ENCODE measurements at regions not wholly inside any gene's neighbourhood (a gene's known extent, or its start where the extent isn't known, plus 50 kb on each side); places are given as distances from the start of the nearest gene placed in this dataset.

- H3K36me3 Mint-ChIP-seq, result no peaks in the 10 kb centered on the region
- H3K27me3 Mint-ChIP-seq (ENCODE audit: low read depth), result no peaks in the 10 kb centered on the region
- peaks cover 4% of the 10 kb centered on the region; the same call in 1 of the 2 replicates for H3K4me1 Mint-ChIP-seq
- DNase-seq (ENCODE audit: low spot score) (no peak), ATAC-seq (peak; percentile 58; the same call in 1 of the 2 replicates)
- TF ChIP-seq KAT7 (CRISPR knock-in tag; IDR thresholded peaks at IDR 0.05; ENCODE audit: borderline replicate concordance) (no peak), TP53 (CRISPR knock-in tag; IDR thresholded peaks at IDR 0.05) (no peak), NFE2L1 (CRISPR knock-in tag; IDR thresholded peaks at IDR 0.05) (no peak), SOX15 (CRISPR knock-in tag; IDR thresholded peaks at IDR 0.05) (no peak), ZNF281 (CRISPR knock-in tag; IDR thresholded peaks at IDR 0.05) (no peak), TEAD4 (CRISPR knock-in tag; IDR thresholded peaks at IDR 0.05) (no peak), ETV6 (CRISPR knock-in tag; IDR thresholded peaks at IDR 0.05) (no peak), ERG (CRISPR knock-in tag; IDR thresholded peaks at IDR 0.05) (no peak), ATF3 (CRISPR knock-in tag; conservative IDR thresholded peaks at IDR 0.05) (no peak), NFATC4 (CRISPR knock-in tag; IDR thresholded peaks at IDR 0.05) (no peak), ZNF263 (CRISPR knock-in tag; IDR thresholded peaks at IDR 0.05; ENCODE audit: low read depth) (no peak), AFF4 (CRISPR knock-in tag; IDR thresholded peaks at IDR 0.05; ENCODE audit: borderline replicate concordance) (no peak), MXD4 (CRISPR knock-in tag; IDR thresholded peaks at IDR 0.05; ENCODE audit: borderline replicate concordance) (no peak)
- H3K9me3 Mint-ChIP-seq, result peaks cover 7% of the 10 kb centered on the region; the same call in 1 of the 2 replicates
- CTCF ChIA-PET, result no interaction called here
- POLR2A ChIA-PET, result no interaction called here
- no peak overlapping the region for H3K4me3 Mint-ChIP-seq
- H3K27ac Mint-ChIP-seq, result no peak overlapping the region
Measured at GRCh38 chr1:82962658-82963057, 1036.3 kb downstream of the TTLL7 start.

GRCh38 chr1:82950606-82951200, 1048.2 kb downstream of the TTLL7 start:
- H3K9me3 Mint-ChIP-seq, result no peaks in the 10 kb centered on the region

More at GRCh38 chr1:82950606-82951200, 1048.2 kb downstream of the TTLL7 start:
- Mint-ChIP-seq H3K27me3 (ENCODE audit: low read depth) (no peaks in the 10 kb centered on the region), H3K4me3 (no peak overlapping the region), H3K36me3 (no peaks in the 10 kb centered on the region), H3K27ac (no peak overlapping the region), H3K4me1 (no peaks in the 10 kb centered on the region)
- TF ChIP-seq ZNF263 (CRISPR knock-in tag; IDR thresholded peaks at IDR 0.05; ENCODE audit: low read depth) (no peak), TEAD4 (CRISPR knock-in tag; IDR thresholded peaks at IDR 0.05) (no peak), E2F1 (CRISPR knock-in tag; IDR thresholded peaks at IDR 0.05) (no peak), RELA (CRISPR knock-in tag; IDR thresholded peaks at IDR 0.05; ENCODE audit: borderline replicate concordance) (no peak), ZNF121 (CRISPR knock-in tag; IDR thresholded peaks at IDR 0.05) (no peak), ZSCAN18 (CRISPR knock-in tag; IDR thresholded peaks at IDR 0.05) (no peak), E2F4 (CRISPR knock-in tag; IDR thresholded peaks at IDR 0.05; ENCODE audit: borderline replicate concordance, low read depth) (no peak)
- ChIA-PET CTCF (no interaction called here), POLR2A (no interaction called here)
- ATAC-seq (no peak), DNase-seq (ENCODE audit: low spot score) (no peak)
